ENCODE measurements at regions not wholly inside any gene's neighbourhood (a gene's known extent, or its start where the extent isn't known, plus 50 kb on each side); places are given as distances from the start of the nearest gene placed in this dataset.

- TF ChIP-seq HDAC6 (IDR thresholded peaks at IDR 0.05; ENCODE audit: low read depth, low read length) (no peak), CTBP2 (IDR thresholded peaks at IDR 0.05; ENCODE audit: borderline replicate concordance, insufficient read depth, insufficient read length, low read length) (no peak), POU5F1 (IDR thresholded peaks at IDR 0.05; ENCODE audit: low read depth, low read length) (no peak), EZH2 (IDR thresholded peaks at IDR 0.05; ENCODE audit: low read depth, low read length, severe bottlenecking) (no peak), JUN (IDR thresholded peaks at IDR 0.05; ENCODE audit: low read depth, low read length) (no peak), SAP30 (IDR thresholded peaks at IDR 0.05; ENCODE audit: insufficient read depth, insufficient replicate concordance, low read length) (no peak), POLR2A (IDR thresholded peaks at IDR 0.05; ENCODE audit: control extremely low read depth in 1 of 2, low read depth in 2 of 2, low read length in 2 of 2) (no peak), FOSL1 (IDR thresholded peaks at IDR 0.05; ENCODE audit: insufficient read depth, low read depth, low read length) (no peak)
Observed at GRCh38 chr2:64765160-64765805, 111.6 kb upstream of the SERTAD2 start (continued).

Data from H1 (cell line).